Stimulated activated CD8-positive, alpha-beta memory T cell treated with anti-CD3 and anti-CD28 coated beads, Interleukin-7, amount 100 ng/mL, for 48 hours (primary cell): ENCODE measurements at regions not wholly inside any gene's neighbourhood (a gene's known extent, or its start where the extent isn't known, plus 50 kb on each side); places are given as distances from the start of the nearest gene placed in this dataset.

Source experiments
- DNase-seq, 2 donors: peaks; one replicate each; pipeline ENCODE4 v3.0.0-alpha.2; 2020; ENCODE audit warnings: low read depth in 1 of 2; ENCODE audit errors: extremely low read depth in 1 of 2

DNA sequence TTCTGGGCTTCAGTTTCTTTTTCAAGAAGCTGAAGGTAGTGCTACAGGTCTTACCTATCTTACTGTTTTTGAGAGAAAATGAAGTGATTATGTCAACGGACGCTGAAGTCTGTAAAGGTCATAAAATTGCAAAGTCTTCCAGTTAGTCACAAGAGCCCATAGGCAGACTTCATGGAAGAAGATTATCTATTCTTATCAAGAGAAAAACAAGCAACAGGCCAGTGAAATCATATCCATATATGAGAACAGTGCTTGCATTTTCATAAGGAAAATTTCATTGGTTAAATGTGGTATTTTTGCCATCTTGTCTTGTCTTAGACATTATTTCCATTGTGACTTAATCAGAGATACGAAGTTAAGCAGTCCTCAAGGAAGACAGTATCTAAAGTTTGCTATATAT, 412.7 kb upstream of the SEL1L start:
- no peak for DNase-seq

DNA sequence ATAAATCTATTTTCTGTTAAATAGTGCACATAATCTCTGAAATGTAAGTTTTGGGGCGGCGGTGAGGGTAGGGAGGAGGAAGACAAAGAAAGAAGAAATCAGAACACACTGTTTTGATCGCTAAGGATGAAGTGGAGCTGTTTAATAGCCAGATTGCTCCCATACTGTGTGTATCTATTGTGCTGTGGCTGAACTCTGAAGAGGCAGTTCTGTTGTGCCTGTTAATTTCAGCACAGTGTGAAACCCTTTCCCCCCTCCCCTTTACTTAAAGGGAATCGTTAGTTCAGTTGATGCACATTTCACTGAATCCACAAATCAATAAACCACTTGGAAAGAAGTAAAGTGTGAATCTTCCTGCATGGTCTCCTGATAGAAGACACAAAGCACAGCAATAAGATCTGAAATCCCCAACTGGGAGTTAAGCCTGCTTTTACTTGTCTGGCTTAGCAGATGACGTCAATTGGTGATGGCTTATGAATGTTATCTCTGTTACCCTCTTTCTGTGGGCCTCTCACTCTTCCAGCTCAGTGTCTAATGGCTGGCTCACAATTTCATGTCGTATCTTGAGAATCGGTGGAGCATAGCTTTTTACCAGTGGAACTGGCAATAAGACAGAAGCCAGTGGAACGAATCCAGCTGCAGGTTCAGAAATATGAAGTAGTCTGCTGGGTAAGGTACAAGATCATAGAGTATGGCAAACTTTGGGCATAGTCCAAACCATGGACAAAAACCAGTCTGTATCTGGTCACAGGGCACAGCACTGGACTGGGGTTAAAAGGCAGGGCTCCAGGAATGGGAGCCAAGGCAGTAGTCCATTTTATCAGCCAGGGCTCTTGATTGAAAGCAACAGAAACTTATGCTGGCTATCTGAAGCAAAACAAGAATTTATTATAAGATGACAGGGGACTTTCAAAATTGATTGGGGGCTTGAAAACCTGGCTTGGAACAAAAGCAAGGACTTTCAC, 413.5 kb upstream of the SEL1L start:
- DNase-seq: no peak

DNA sequence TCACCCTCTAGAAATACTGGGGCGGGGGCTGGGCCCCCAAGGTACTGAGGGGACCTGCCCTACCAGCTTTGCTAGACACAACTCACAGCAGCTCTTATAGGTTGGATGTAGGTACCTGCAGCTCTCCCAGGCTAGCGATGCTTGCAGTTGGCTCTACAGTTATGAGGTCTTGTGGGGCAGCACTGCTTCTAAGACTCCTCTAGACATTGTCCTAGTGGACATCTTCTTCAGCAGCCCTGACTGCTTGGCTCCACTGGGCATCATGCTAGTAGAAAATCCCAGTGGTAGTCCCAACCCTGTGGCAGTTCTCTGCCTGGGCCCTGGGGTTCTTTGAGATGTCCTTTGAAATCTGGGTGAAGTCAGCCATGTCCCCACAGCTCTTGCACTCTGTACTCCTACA, 419.3 kb upstream of the SEL1L start:
- no peak for DNase-seq

DNA sequence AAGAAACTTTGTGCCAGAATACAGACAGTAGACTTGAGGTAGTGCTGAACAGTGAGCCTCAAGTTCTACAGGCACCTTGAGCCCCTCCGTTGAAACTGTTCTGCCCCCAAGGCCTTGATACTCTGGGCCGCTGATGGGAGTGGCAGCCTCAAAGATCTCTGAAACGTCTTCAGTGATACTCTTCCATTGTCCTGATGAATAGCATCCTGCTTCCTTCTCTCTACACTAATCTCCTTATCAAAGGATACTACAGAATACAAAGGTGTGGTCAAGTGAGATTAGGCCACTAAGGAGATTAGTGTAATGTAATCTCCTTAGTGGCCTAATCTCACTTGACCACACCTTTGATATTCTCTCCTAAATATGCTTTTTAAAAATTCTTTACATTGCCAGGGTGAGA, 419.8 kb upstream of the SEL1L start:
- DNase-seq: no peak

DNA sequence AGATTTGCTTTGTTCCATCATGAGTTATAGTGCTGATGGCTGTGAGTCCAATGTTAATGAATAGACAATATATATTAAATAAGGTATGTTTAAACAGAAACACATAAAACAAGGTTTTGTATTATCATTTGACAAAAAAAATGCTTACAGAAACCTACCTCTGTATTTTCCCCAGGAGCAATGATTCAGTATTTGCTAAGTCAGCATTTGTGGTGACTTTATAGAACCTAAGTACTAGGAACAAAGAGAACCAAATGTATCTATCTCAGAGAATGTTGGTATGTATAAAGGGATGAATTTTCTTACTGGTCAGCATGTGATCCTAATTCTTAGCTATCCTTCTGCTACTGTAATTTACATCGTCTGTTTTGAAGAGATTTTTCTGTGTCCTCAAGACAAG, 421.5 kb upstream of the SEL1L start:
- no peak for DNase-seq

DNA sequence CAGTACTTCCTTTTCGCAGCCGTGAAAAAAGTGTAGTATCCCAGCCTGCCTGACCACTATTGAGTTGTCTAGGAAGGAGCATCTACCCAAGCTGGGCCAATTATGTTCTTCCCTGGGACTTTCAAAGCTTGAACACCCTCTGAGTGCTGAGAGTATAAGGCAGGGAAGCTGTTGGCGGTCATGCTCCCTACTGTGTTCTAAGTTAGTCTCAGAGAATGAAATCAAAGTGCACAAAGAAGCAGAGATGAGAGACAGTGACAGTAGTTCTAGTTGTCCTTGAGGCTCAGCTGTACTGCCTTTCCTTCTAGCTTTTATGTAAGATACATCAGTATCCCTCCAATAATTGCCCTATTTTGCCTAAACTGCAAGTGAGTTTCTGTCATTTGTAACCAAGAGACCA, 427.1 kb upstream of the SEL1L start:
- no peak for DNase-seq

DNA sequence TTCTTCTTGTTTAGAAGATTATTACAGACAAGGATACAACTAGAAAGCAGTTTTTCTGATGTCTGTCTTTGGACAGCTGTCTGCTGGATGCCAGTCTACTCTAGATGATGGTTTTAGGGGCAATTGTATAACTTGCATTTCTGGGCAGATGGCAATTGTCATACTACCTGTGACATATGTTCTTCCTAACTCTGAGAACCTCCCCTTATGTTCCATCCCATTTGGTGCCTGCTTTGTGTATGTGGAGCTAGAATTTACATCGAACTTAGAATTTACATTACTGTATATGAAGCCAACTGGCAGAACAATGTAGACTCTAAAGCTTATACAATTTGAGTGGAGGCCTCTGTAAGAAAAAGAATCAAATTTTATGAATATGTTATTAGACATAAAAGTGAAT, 430.2 kb upstream of the SEL1L start:
- no peak for DNase-seq

DNA sequence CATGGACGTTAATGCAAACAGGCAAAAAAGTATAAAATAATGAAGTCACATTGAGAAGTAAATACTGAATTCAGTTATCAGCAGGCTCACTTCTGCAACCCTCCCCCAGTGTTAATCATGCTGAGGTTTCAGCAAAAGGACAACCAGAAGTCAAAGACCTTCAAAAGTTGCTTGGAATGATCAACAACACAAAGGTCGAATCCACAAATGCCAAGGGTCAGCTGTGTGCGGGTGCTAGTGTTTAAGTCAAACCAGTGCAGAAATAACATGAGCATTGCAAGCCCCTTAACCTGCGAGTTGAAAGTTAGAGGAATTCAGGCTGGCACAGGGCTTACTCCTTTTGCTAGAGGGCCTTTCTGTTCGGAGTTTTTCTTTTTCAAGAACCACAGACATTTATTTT, 436.7 kb upstream of the SEL1L start:
- no peak for DNase-seq

DNA sequence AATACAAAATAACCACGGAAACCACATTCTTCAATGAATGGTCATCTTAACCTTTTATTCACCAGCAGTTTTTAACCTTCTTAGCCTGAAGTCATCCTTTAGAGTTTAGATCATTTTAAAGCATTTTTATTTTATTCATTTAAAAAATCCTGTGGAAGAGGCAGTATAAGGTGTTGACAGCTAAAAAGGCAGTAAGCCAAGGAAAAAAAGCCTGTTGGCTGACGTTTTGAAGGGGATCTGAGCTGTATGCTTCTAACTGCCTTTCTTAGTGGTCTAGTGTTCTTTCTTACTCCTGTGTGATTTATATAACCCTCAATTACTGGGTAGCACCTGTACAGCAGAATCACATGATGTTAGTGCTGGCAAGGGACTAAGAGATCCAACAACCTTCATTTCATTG, 438.3 kb upstream of the SEL1L start:
- no peak for DNase-seq

DNA sequence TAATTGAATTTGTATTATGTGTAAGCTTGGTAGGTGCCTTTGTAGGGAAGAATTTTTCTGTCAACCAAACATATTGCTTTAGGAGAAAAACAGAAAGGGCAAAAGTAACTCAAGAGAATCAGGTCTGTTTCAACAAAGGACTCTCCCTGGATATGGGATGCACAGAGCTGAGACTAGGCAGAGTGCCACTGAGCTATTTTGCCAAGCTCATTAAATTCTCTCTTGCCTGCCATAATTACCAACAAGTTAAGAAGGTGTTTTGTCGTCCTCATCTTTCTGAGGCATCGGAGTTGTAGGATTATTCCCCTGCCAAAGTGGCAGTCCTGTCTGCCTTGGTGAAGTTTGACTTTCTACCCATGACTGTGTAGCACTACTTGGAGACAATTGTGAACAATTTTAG, 438.9 kb upstream of the SEL1L start:
- DNase-seq: no peak

DNA sequence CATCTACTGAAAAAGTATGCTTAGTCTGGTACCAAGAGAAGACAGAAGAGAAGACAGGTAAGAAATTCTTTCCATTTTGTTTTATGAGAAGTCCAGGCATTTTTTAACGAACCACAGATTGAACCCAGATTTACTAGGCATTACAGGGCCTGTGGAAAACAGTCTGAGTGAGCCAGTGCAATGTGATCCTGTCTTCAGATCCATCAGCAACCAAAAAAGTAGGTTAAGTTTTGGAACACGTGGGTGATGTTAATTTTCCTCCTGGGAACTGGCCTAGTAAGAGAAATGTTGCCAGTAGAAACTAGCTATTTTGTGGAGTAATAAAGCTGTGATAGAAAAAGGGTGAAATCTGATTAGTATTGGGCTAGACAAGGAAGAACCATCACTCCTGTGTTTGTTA, 440.9 kb upstream of the SEL1L start:
- DNase-seq: no peak

DNA sequence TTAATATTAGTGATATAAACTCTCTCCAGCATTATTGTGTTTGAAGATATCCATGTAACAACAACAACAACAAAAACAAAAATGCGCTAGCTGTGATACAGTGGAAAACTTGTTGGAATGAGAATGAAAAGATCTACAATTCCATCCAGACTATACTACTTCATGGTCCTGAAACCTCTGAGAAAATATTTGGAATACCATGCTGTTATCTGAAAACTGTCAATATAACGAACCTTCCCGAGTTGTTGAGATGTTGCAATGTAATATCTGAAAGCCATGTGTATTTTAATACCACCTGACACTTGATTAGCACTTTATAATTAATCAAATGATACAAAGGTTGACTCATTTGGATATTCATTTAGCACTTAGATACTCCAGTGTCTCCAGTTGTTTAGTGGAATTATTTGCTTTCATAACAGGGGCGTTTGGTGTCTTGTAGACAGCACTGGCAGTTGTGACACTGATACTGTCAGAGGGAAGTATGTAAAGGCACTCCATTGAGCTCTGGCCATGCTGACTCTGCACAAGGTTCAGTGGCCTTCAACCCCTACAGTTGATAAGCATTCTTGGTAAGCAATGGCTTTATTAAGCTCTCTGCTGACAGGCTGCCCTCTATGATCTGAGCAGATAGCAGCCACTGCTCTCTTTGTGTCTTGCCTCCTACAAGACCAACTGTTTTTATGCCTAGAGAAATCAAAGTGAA, 447.1 kb upstream of the SEL1L start:
- no peak for DNase-seq

DNA sequence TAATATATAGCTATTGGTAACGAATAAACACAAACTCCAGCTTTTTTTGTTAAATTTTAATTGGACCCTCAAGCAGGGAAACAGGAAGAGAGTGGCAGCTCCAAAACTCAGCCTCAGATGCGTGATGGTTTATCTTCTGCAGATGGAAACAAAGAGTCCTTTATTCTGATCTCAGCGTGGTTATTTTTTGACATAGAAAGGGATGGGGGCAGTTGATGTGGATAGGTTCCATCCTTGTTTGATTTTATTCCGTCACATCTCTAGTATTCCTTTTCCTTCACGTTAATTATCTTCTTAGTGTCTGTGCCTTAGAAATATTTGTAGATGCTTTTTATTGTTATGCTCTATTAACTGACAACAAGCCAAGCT, 447.6 kb upstream of the SEL1L start:
- DNase-seq: no peak

DNA sequence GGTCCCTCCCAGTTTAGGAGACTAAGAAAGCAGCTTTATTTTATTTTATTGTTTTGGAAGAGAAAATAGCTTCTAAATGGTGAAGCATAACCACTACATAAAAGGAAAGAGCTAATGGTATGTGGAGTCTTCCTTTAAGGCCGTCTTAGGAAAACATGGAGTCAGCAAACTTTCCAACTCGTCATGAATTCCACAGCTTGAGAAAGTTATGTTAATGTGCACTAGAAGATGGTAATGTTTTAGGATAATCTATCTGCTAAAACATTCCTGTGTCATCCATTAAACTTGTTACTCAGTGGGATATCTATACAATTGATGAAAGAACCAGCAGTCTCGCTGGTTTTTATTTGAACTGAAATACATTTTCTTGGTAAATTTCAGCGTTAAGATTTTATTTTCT, 448.4 kb upstream of the SEL1L start:
- no peak for DNase-seq

DNA sequence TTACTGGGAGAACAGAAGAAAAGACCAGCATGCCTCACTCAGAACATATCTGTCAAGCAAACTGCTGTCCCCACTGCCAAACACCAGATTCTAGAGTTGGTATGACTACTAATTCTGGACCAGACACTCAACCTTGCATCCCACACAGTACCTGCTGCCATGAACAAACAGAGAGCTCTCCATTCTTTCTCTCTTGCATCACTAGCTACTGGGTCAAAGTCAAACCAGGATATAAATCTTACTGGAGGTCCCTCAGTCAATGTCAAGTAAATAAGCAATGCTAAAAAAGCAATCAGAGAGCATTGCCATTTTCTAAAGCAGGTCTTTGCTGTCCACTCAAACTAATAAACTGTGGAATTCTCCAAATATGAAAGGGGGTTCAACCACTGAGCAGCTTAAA, 452.4 kb upstream of the SEL1L start:
- no peak for DNase-seq

DNA sequence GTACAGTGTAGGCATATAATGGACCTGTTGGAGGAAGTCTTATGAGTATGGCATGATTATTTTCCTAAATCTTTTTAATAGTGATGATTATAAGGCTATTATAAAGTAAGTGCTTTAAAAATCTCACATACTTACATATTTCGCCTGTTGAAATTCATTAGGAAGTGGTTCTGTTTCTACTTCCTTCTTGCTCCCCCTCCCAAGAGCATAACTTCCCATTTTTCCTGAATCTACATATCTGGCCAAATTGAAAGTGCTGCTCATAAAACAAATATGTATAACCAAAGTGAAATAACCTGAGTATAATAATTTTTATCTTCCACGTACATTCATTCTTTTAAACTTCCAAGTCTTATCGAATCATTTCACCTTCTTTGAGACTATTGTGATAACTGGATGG, 455.6 kb upstream of the SEL1L start:
- no peak for DNase-seq

DNA sequence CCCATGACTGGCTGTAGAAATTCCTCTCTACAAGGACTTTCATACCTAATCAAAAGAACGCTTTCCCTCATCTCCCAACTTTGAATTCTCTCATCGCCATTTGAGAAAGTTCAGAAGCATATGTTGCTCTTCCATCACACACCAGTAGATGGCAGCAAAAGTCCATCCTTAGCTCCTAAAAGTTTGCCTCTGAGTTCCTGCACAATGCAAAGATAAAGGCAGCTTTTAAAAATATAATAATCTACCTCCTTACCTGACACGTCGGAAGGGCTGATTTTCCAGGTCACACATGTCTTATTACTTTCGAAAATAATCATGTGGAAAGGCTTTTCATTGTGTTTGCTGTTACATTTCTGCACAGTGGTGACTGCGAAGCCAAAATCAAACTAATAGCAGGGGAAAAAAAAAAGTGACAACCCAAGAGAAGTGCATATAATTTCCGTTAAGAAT, 456.7 kb upstream of the SEL1L start:
- no peak for DNase-seq

DNA sequence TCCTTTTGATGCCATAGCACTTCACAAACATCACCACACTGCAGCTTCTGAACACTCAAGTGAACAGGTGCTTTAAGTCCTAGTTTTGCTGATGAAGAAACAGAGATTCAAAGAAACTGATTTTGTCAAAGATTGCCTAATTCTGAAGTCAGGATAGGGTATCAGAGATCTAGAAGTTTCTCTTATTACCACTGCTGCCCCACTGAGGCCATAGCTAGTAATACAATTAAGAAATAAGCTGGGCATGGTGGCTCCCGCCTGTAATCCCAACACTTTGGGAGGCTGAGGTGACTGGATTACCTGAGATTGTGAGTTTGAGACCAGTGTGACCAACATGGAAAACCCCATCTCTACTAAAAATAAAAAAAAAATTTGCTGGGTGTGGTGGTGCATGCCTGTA, 458.3 kb upstream of the SEL1L start:
- DNase-seq: no peak

DNA sequence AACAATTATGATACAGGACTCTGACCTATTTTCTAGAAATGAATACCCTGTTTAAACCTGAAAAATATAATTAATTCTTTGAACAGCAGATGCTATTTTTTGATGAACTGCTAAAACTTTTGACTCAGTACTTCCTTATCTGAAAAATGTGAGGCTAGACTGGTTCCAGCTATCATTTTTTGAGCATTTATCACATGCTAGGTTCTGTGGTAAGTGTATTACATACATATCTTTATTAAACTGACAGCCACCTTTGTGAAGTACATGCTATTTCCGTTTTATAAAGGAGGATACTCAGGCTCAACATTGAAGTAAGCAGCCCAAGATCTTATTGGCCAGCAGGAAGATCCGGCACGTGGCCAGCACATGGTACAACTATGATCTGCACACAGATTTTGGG, 459.8 kb upstream of the SEL1L start:
- no peak for DNase-seq

DNA sequence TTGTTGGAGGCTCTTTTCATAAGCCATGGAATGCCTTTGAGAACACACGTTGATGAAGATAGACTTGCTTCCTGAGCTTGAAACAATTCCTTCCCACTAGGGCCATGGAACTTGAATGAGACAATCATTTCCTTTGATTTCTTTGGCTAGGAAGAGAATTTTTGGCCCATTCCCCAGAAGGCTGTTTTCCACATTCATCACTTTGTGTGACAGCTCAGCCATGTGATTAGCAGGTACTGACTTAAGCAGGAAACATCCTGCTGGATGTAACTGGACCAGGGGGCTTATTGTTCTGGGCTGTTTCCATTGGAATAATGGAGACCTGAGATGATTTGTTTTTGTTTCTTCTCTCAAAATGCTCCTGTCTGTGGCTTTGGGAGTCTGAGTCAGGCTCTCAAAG, 469.8 kb upstream of the SEL1L start:
- DNase-seq: no peak

DNA sequence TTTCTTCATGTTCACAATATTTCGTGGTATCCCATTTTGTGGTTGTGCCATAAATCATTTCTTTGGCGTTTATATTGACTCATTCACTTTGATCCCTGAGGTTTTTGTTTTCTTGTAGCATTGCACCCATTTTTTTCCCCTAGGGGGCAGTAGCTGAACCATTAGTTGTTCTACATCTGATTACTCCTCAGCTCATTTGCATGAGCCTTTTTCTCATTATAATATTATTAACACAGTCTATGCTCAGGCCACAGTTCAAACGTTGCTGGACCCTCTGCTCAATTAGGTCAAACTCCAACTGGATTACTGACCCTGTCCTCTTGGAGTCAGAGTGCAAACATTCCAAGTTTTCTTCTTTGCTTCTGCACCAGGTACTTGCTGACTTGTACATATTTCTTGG, 475.4 kb upstream of the SEL1L start:
- no peak for DNase-seq

DNA sequence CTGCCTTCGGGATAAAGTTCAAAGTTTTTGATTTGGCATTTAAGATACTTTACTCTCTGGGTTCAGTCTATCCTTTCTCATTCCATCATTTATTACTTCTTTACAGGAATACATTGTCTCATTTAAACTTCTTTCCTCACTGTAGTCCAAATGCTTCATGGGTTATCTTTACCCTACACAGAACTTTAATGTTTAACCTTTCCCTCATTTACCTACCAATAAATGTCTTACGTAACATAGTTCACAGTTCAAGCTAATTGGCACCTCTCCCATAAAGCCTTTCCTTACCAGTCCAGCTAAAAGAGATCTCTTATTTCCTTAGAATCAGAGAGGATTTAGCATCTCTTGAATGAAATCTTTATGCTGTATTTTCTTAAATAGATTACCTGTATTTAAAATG, 476.3 kb upstream of the SEL1L start:
- DNase-seq: no peak
